ENCODE measurements at regions not wholly inside any gene's neighbourhood (a gene's known extent, or its start where the extent isn't known, plus 50 kb on each side); places are given as distances from the start of the nearest gene placed in this dataset.

GRCh38 chr14:54317391-54317790 is 79.4 kb upstream of the CDKN3 start:
- no peaks in the 10 kb centered on the region for H3K9me2 ChIP-seq
- no peaks in the 10 kb centered on the region for H4K20me1 ChIP-seq (ENCODE audit: insufficient read depth)
- no peak for DNase-seq
- no peak for TF ChIP-seq PBX3 (IDR thresholded peaks at IDR 0.05)
- TF ChIP-seq USF1 (IDR thresholded peaks at IDR 0.05; ENCODE audit: borderline replicate concordance, low read depth): no peak
- TF ChIP-seq MXI1 (IDR thresholded peaks at IDR 0.05; ENCODE audit: low read depth, low read length): no peak
- no peak for TF ChIP-seq FOXM1 (IDR thresholded peaks at IDR 0.05; ENCODE audit: low read depth)
- TF ChIP-seq NRF1 (IDR thresholded peaks at IDR 0.05; ENCODE audit: low read depth, low read length): no peak
- TF ChIP-seq NFIC (IDR thresholded peaks at IDR 0.05; ENCODE audit: borderline replicate concordance): no peak
- no peak for TF ChIP-seq GABPA (IDR thresholded peaks at IDR 0.05; ENCODE audit: low read depth)
- TF ChIP-seq TEAD4 (IDR thresholded peaks at IDR 0.05; ENCODE audit: borderline replicate concordance, insufficient read depth): no peak
- no peak for TF ChIP-seq RFX5 (IDR thresholded peaks at IDR 0.05; ENCODE audit: low read length)
- TF ChIP-seq USF2 (IDR thresholded peaks at IDR 0.05; ENCODE audit: borderline replicate concordance, low read depth, low read length): no peak
- no peak for TF ChIP-seq CHD2 (IDR thresholded peaks at IDR 0.05; ENCODE audit: low read length, partially characterized antibody)
- TF ChIP-seq RCOR1 (IDR thresholded peaks at IDR 0.05; ENCODE audit: low read length): no peak
- TF ChIP-seq MEF2A (IDR thresholded peaks at IDR 0.05; ENCODE audit: borderline replicate concordance, low read depth): no peak
- TF ChIP-seq SMC3 (IDR thresholded peaks at IDR 0.05; ENCODE audit: low read depth, low read length): no peak
- TF ChIP-seq TCF12 (IDR thresholded peaks at IDR 0.05): no peak
- no peak for TF ChIP-seq RXRA (IDR thresholded peaks at IDR 0.05; ENCODE audit: borderline replicate concordance, low read depth)
- 30% methylated on average over 4 of the region's 4 CpGs for WGBS (ENCODE audit: low lambda C conversion rate)
- H3K27me3 ChIP-seq (ENCODE audit: insufficient read depth): peaks cover 38% of the 10 kb centered on the region
- no peak overlapping the region for H3K4me2 ChIP-seq
- peaks cover 0 to 9% of the 10 kb centered on the region in 2 experiments; a peak in 1 of 4 replicates for H3K4me1 ChIP-seq (ENCODE audit: control insufficient read depth in 1 of 2, insufficient read depth in 2 of 2, low read depth in 1 of 2, low read length in 1 of 2)
- no peak overlapping the region for H3K9ac ChIP-seq
- H3K9me3 ChIP-seq: no peaks in the 10 kb centered on the region
- ChIA-PET POLR2A (no interaction called here), CTCF (interaction anchor here (1.1 to 1.6 kb wide), 3 partner anchors 22 to 143 kb away, joined by 3 to 7 read pairs (median 3); no protein-coding TSS in a partner anchor)
- H2AFZ ChIP-seq (ENCODE audit: low read depth): no peak overlapping the region
- no peak overlapping the region for H3K27ac ChIP-seq (ENCODE audit: low read depth in 2 of 2, low read length in 1 of 2)
- no peaks in the 10 kb centered on the region for H3K36me3 ChIP-seq (replicated peaks in 1 of 2; ENCODE audit: control insufficient read depth in 1 of 2, insufficient read depth in 2 of 2, low read length in 1 of 2)
- H3K79me2 ChIP-seq (ENCODE audit: insufficient read depth): no peaks in the 10 kb centered on the region
- no peaks in the 10 kb centered on the region for H3F3A ChIP-seq (replicated peaks; ENCODE audit: insufficient read depth)
- no peak overlapping the region for H3K4me3 ChIP-seq (ENCODE audit: low read depth in 2 of 2, low read length in 1 of 2)

- Histone ChIP-seq H3K9ac (no peak overlapping the region), H3K27ac (ENCODE audit: low read depth in 2 of 2, low read length in 1 of 2) (no peak overlapping the region), H2AFZ (ENCODE audit: low read depth) (no peak overlapping the region), H3K27me3 (ENCODE audit: insufficient read depth) (peaks cover 20% of the 10 kb centered on the region; the same call in 1 of the 2 replicates), H3K9me2 (no peaks in the 10 kb centered on the region; the same call in 1 of the 2 replicates), H3K4me1 (ENCODE audit: control insufficient read depth in 1 of 2, insufficient read depth in 2 of 2, low read depth in 1 of 2, low read length in 1 of 2) (peaks cover 0 to 10% of the 10 kb centered on the region in 2 experiments; a peak in 1 of 4 replicates), H3K4me2 (no peak overlapping the region), H3K4me3 (ENCODE audit: low read depth in 2 of 2, low read length in 1 of 2) (no peak overlapping the region), H3K36me3 (replicated peaks in 1 of 2; ENCODE audit: control insufficient read depth in 1 of 2, insufficient read depth in 2 of 2, low read length in 1 of 2) (no peaks in the 10 kb centered on the region), H3K79me2 (ENCODE audit: insufficient read depth) (no peaks in the 10 kb centered on the region), H4K20me1 (ENCODE audit: insufficient read depth) (no peaks in the 10 kb centered on the region), H3K9me3 (no peaks in the 10 kb centered on the region), H3F3A (replicated peaks; ENCODE audit: insufficient read depth) (no peaks in the 10 kb centered on the region)
- TF ChIP-seq CTCF (IDR thresholded peaks at IDR 0.05) (no peak), ZBTB33 (IDR thresholded peaks at IDR 0.05; ENCODE audit: borderline replicate concordance, low read depth) (no peak)
- ChIA-PET POLR2A (no interaction called here), CTCF (interaction anchor here (1.2 to 1.4 kb wide), 3 partner anchors 26 to 147 kb away, joined by 3 to 5 read pairs (median 4); no protein-coding TSS in a partner anchor)
- no peak for DNase-seq
- WGBS (ENCODE audit: low lambda C conversion rate): 70% methylated on average over 7 of the region's 7 CpGs
Measured at GRCh38 chr14:54322246-54322645, 74.6 kb upstream of the CDKN3 start.

Data from SK-N-SH (cell line).